HCT116 (cell line): ENCODE measurements at regions not wholly inside any gene's neighbourhood (a gene's known extent, or its start where the extent isn't known, plus 50 kb on each side); places are given as distances from the start of the nearest gene placed in this dataset.

Source experiments
- ATAC-seq: fragments of 200-7000 bp; cut with Tn5 transposase; 2 replicates; pipeline ENCODE4 v1.9.1; 2020; ENCODE audit warnings: mild to moderate bottlenecking, moderate library complexity
- BruUV-seq: library from RNA; stranded (reverse); fragments of 400-500 nt; replicated peaks from 2 replicates; lab custom pipeline; 2021; lab: Mats Ljungman, UMichigan
- CTCF ChIA-PET: fragments of 300-600 bp; sonication (Branson Sonifier 250); formaldehyde crosslinking; loops from one replicate; lab custom pipeline; 2021; ENCODE audit warnings: antibody characterized with exemption; lab: Charles Lee
- POLR2A ChIA-PET: fragments of 300-600, 350-600 bp; sonication (Branson Sonifier 250); formaldehyde crosslinking; loops from one replicate; lab custom pipeline; 2021; ENCODE audit warnings: antibody characterized with exemption; lab: Charles Lee
- RAD21 ChIA-PET, 2 experiments: fragments of 300-600 bp; sonication (Branson Sonifier 250); formaldehyde crosslinking; loops; one replicate each; lab custom pipeline; 2023; ENCODE audit warnings: low total read pairs in 2 of 2; ENCODE audit not compliant: uncharacterized antibody in 2 of 2, unreplicated experiment in 2 of 2, low non-redundant PET in 1 of 2; lab: Charles Lee
- DNase-seq: peaks from one replicate; pipeline ENCODE4 v3.0.0-alpha.2; 2010; ENCODE audit warnings: low read depth, low spot score
- H2AFZ ChIP-seq: fragments of 200-600 bp; shearing (Covaris generic), sonication (generic); 2 replicates; pipeline ENCODE4 v1.6.1; 2017; ENCODE audit warnings: low read depth, mixed run types, mixed read lengths, antibody characterized with exemption, low read length; ENCODE audit not compliant: poor library complexity, severe bottlenecking
- H3K27ac ChIP-seq: 2 replicates; pipeline ENCODE4 v1.5.1; 2012; ENCODE audit warnings: low read depth, low read length
- H3K27me3 ChIP-seq: fragments of 200-600 bp; sonication (generic); 2 replicates; pipeline ENCODE4 v1.6.1; 2016; ENCODE audit warnings: mixed run types, low read length, mixed read lengths; ENCODE audit not compliant: insufficient read depth
- H3K36me3 ChIP-seq, 2 experiments: fragments of 200-500 bp in 1 of 2; fragments of 200-600 bp in 1 of 2; sonication (Bioruptor generic) in 1 of 2; sonication (generic) in 1 of 2; 2 replicates each; pipeline versions ENCODE4 v1.5.1 to v1.6.1; 2014 to 2016; ENCODE audit warnings: low read length in 2 of 2, inconsistent platforms in 1 of 2, mixed read lengths in 1 of 2, mixed run types in 1 of 2; ENCODE audit not compliant: insufficient read depth in 2 of 2, control insufficient read depth in 1 of 2
- H3K4me1 ChIP-seq, 2 experiments: fragments of 200-600 bp in 1 of 2; sonication (generic) in 1 of 2; 2 replicates each; pipeline versions ENCODE4 v1.5.1 to v1.6.1; 2012 to 2017; ENCODE audit warnings: low read length in 2 of 2, inconsistent platforms in 1 of 2, mild to moderate bottlenecking in 1 of 2, mixed read lengths in 1 of 2, mixed run types in 1 of 2, moderate library complexity in 1 of 2; ENCODE audit not compliant: insufficient read depth in 2 of 2, control insufficient read depth in 1 of 2
- H3K4me2 ChIP-seq: fragments of 200-600 bp; sonication (generic); 2 replicates; pipeline ENCODE4 v1.6.1; 2017; ENCODE audit warnings: mixed run types, low read length, mixed read lengths
- H3K4me3 ChIP-seq, 2 experiments: fragments of 200-600 bp in 1 of 2; sonication (generic) in 1 of 2; replicated peaks in 1 of 2; 2 replicates each; pipeline ENCODE4 v1.5.1; 2011 to 2016; ENCODE audit warnings: low read length in 2 of 2, control low read depth in 1 of 2, low read depth in 1 of 2, mild to moderate bottlenecking in 1 of 2, mixed read lengths in 1 of 2, mixed run types in 1 of 2
- H3K79me2 ChIP-seq: fragments of 200-600 bp; sonication (generic); 2 replicates; pipeline ENCODE4 v1.6.1; 2017; ENCODE audit warnings: mild to moderate bottlenecking, mixed run types, low read length, moderate library complexity, mixed read lengths; ENCODE audit not compliant: insufficient read depth
- H3K9ac ChIP-seq: fragments of 200-600 bp; sonication (generic); 2 replicates; pipeline ENCODE4 v1.6.1; 2016; ENCODE audit warnings: low read length, mixed read lengths
- H3K9me2 ChIP-seq: fragments of 200-600 bp; sonication (generic), shearing (Covaris generic); 2 replicates; pipeline ENCODE4 v1.6.1; 2017; ENCODE audit warnings: mixed run types, mild to moderate bottlenecking, moderate library complexity; ENCODE audit not compliant: insufficient read depth
- H3K9me3 ChIP-seq, 2 experiments: fragments of 200-500 bp in 1 of 2; fragments of 200-600 bp in 1 of 2; sonication (Bioruptor generic) in 1 of 2; sonication (generic) in 1 of 2; 2 replicates each; pipeline ENCODE4 v1.6.1; 2014 to 2017; ENCODE audit warnings: low read length in 2 of 2, mixed read lengths in 2 of 2, inconsistent platforms in 1 of 2, low read depth in 1 of 2, mild to moderate bottlenecking in 1 of 2, mixed run types in 1 of 2, moderate library complexity in 1 of 2; ENCODE audit not compliant: control insufficient read depth in 1 of 2, insufficient read depth in 1 of 2
- H4K20me1 ChIP-seq: fragments of 200-600 bp; sonication (generic), shearing (Covaris generic); 2 replicates; pipeline ENCODE4 v1.6.1; 2017; ENCODE audit warnings: mixed run types, mild to moderate bottlenecking, moderate library complexity; ENCODE audit not compliant: insufficient read depth
- ELF1 ChIP-seq: IDR thresholded peaks from 2 replicates; pipeline ENCODE4 v1.6.1; 2012; ENCODE audit warnings: low read depth, borderline replicate concordance
- SRF ChIP-seq: IDR thresholded peaks from 2 replicates; pipeline ENCODE4 v1.6.1; 2012; ENCODE audit warnings: low read depth
- intact Hi-C: fragments of 100-400 bp; cut with micrococcal nuclease; formaldehyde crosslinking; loops from 2 replicates; pipeline ENCODE4 v1.10.0; 2022
- TF ChIP-seq, protein P1 (sequence below), 3 experiments: fragments of 200-600 bp in 1 of 3; sonication (generic) in 1 of 3; IDR thresholded peaks in 2 of 3; conservative IDR thresholded peaks in 1 of 3; 2 replicates each; pipeline ENCODE4 v1.5.1; 2012 to 2017; ENCODE audit warnings: low read depth in 2 of 3, low read length in 2 of 3, antibody characterized with exemption in 1 of 3, borderline replicate concordance in 1 of 3, control low read depth in 1 of 3, mild to moderate bottlenecking in 1 of 3, mixed read lengths in 1 of 3, mixed run types in 1 of 3, moderate library complexity in 1 of 3; ENCODE audit not compliant: insufficient read depth in 1 of 3

DNA sequence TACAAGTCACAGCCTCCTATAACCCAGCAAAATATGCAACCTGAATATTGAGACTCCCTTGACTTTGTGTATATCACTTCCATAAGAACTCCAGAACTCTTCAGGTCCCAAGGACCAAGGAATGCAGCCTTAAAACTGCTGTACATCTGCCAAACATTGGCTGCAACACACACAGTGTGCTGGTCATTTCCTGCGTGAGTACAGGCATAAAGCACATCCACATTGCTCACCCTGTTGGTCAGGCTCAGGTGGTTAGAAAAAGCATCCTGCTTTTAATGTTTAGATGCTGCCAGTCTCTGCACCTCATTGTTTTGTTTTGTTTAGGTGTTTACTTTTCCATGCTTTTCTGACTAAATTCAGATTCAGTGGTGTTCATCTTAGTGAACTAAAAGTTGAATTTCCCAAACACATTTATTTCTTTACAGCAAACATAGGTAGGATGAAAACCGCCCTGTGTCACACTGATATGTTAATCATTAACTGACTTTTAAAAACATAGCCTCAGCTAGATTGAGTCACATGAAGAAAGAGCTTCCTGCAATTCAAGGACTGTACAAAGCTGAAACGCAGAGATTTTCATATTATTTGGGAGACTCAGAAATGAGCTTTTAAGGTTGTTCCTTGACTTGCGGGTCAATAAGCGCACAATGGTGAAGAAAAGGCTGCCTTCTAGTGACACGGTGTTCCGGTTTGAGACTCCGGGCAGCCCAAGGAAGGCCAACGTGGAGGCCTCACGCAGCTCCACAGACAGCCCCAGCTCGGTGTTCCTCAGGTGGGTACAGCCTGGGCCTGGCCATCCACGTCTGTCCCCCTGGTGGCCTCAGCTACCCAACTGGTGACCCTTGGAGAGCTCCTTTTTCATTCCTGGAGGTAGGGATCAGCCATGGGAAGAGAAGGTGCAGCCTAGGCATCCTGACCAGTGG lies 52.2 kb upstream of the GRAMD2B start:
- no peaks in the 10 kb centered on the region for H3K27me3 ChIP-seq
- RAD21 ChIA-PET: no interaction called here
- H3K4me3 ChIP-seq: no peak overlapping the region
- H3K9me3 ChIP-seq: no peaks in the 10 kb centered on the region
- peak overlapping the region; percentile 2; the same call in 1 of the 2 replicates for H3K9ac ChIP-seq
- H3K36me3 ChIP-seq: no peaks in the 10 kb centered on the region
- no peak overlapping the region; the same call in 1 of the 2 replicates for H3K27ac ChIP-seq
- no peak for DNase-seq
- CTCF ChIA-PET: interaction anchor here (1.4 to 2.0 kb wide), 2 partner anchors 111 to 129 kb away, joined by 3 to 5 read pairs; no protein-coding TSS in a partner anchor
- H4K20me1 ChIP-seq: no peaks in the 10 kb centered on the region
- BruUV-seq: no TSS peak
- TF ChIP-seq, protein P1, sequence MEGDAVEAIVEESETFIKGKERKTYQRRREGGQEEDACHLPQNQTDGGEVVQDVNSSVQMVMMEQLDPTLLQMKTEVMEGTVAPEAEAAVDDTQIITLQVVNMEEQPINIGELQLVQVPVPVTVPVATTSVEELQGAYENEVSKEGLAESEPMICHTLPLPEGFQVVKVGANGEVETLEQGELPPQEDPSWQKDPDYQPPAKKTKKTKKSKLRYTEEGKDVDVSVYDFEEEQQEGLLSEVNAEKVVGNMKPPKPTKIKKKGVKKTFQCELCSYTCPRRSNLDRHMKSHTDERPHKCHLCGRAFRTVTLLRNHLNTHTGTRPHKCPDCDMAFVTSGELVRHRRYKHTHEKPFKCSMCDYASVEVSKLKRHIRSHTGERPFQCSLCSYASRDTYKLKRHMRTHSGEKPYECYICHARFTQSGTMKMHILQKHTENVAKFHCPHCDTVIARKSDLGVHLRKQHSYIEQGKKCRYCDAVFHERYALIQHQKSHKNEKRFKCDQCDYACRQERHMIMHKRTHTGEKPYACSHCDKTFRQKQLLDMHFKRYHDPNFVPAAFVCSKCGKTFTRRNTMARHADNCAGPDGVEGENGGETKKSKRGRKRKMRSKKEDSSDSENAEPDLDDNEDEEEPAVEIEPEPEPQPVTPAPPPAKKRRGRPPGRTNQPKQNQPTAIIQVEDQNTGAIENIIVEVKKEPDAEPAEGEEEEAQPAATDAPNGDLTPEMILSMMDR (IDR thresholded peaks at IDR 0.05 in 2 of 3, conservative IDR thresholded peaks at IDR 0.05 in 1 of 3; ENCODE audit: borderline replicate concordance in 1 of 3, insufficient read depth in 1 of 3, low read depth in 2 of 3, low read length in 2 of 3): peak in 2 of 3 experiments; percentile 6 to 16; a peak in 1 of 6 replicates
- TF ChIP-seq SRF: 0 out of 2 replicates have a peak, but pooled peaks have one; percentile 13
- no peak for TF ChIP-seq ELF1
- TF ChIP-seq, all 23 proteins: peak for 2
- H3K4me1 ChIP-seq: peaks cover 26 to 27% of the 10 kb centered on the region in 2 experiments; a peak in 3 of 4 replicates
- H3K79me2 ChIP-seq: no peaks in the 10 kb centered on the region
- H2AFZ ChIP-seq: peak overlapping the region; percentile 87
- POLR2A ChIA-PET: interaction anchor here (1.6 kb wide), 1 partner anchor 52 kb away, joined by 3 read pairs; the partner anchor contains the start of gene GRAMD2B
- ATAC-seq: peak; percentile 72
- intact Hi-C loops: no loop called here
- peak overlapping the region; percentile 35 for H3K4me2 ChIP-seq
- H3K9me2 ChIP-seq: no peaks in the 10 kb centered on the region
